ENCODE measurements at regions not wholly inside any gene's neighbourhood (a gene's known extent, or its start where the extent isn't known, plus 50 kb on each side); places are given as distances from the start of the nearest gene placed in this dataset.

DNA sequence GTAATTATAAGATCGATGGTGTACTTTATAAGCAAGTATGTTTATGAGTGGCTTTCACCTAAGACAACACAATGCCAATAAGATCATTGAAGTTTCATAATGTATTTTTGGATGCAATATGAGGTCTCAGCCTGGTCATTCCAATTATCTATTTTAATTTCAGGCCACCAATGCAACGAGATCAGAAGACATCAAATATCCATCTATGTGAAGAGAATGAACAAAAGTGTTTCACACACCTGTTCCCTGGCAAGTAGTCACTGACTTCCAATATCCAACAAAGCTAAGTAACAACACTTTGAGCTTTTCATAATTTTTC, 53.6 kb upstream of the TMCO5A start:
- DNase-seq = no peak

- no peak for DNase-seq
Observed at GRCh38 chr15:37881237-37882013, 53.0 kb upstream of the TMCO5A start.

GRCh38 chr15:37882640-37883039, 51.8 kb upstream of the TMCO5A start:
- no peak for DNase-seq
